ENCODE measurements at regions not wholly inside any gene's neighbourhood (a gene's known extent, or its start where the extent isn't known, plus 50 kb on each side); places are given as distances from the start of the nearest gene placed in this dataset.

DNA sequence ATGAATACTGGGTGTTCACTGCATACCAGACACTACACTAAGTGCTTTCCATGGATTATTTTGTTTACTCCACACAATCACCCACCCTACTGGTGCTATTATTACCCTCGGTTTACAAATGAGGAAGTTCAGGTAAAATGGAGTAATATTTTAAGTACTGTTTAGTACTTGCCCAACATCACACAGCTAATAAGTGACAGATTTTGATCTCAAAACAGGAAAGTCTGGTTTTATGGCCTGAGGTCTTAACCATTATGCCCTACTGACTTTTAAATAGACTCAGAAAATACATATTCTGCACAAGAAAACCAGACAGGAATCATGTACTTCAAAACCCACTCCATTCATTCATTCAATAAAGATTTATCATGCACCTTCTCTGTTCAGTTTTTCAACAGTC is 431.0 kb upstream of the TLE4 start:
- Histone ChIP-seq H3K79me2 (ENCODE audit: low read length) (no peaks in the 10 kb centered on the region), H3K27ac (ENCODE audit: low read length) (no peak overlapping the region), H3K9me3 (replicated peaks; ENCODE audit: insufficient read depth, low read length) (no peaks in the 10 kb centered on the region), H3K36me3 (replicated peaks; ENCODE audit: insufficient read depth, low read length) (no peaks in the 10 kb centered on the region), H3K27me3 (replicated peaks; ENCODE audit: insufficient read depth, low read length) (no peaks in the 10 kb centered on the region), H2AFZ (ENCODE audit: low read length) (no peak overlapping the region), H3K4me3 (ENCODE audit: low read length) (no peak overlapping the region), H3F3A (ENCODE audit: insufficient read depth, low read length) (no peaks in the 10 kb centered on the region), H3K9ac (ENCODE audit: low read length) (no peak overlapping the region), H4K20me1 (ENCODE audit: insufficient read depth, low read length) (no peaks in the 10 kb centered on the region), H3K4me1 (ENCODE audit: low read length) (no peaks in the 10 kb centered on the region), H3K4me2 (ENCODE audit: low read depth, low read length) (no peak overlapping the region), H3K9me2 (replicated peaks; ENCODE audit: insufficient read depth, low read length) (no peaks in the 10 kb centered on the region)
- no peak for DNase-seq
- TF ChIP-seq EZH2phosphoT487 (IDR thresholded peaks at IDR 0.05; ENCODE audit: low read length) (no peak), EZH2 (optimal IDR thresholded peaks at IDR 0.05; ENCODE audit: low read depth, low read length) (no peak)
- TF ChIP-seq, protein P1, sequence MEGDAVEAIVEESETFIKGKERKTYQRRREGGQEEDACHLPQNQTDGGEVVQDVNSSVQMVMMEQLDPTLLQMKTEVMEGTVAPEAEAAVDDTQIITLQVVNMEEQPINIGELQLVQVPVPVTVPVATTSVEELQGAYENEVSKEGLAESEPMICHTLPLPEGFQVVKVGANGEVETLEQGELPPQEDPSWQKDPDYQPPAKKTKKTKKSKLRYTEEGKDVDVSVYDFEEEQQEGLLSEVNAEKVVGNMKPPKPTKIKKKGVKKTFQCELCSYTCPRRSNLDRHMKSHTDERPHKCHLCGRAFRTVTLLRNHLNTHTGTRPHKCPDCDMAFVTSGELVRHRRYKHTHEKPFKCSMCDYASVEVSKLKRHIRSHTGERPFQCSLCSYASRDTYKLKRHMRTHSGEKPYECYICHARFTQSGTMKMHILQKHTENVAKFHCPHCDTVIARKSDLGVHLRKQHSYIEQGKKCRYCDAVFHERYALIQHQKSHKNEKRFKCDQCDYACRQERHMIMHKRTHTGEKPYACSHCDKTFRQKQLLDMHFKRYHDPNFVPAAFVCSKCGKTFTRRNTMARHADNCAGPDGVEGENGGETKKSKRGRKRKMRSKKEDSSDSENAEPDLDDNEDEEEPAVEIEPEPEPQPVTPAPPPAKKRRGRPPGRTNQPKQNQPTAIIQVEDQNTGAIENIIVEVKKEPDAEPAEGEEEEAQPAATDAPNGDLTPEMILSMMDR (IDR thresholded peaks at IDR 0.05; ENCODE audit: low read length), result no peak

DNA sequence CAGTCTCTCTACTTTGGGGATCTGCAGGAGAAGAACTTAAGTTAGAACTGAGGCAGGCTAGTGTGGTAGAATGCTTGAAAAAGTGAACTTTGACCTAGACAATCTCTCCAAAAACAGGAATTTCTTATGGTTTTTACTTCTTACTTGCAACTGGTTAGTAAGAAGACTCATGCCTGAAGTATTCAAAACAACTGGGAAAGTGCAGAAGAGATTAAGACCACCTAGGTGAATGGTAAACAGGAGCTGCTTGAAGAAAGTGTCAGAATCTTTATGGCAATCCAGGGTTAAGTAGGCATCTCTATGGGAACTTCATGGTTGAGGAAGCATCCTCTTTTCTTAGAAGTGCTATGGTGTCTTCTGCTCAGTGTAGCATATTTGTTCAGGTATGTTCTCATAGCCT is 428.6 kb upstream of the TLE4 start:
- Histone ChIP-seq H3K36me3 (replicated peaks; ENCODE audit: insufficient read depth, low read length) (no peaks in the 10 kb centered on the region), H3K9me3 (replicated peaks; ENCODE audit: insufficient read depth, low read length) (no peaks in the 10 kb centered on the region), H4K20me1 (ENCODE audit: insufficient read depth, low read length) (no peaks in the 10 kb centered on the region), H3K4me3 (ENCODE audit: low read length) (no peak overlapping the region), H3F3A (ENCODE audit: insufficient read depth, low read length) (no peaks in the 10 kb centered on the region), H3K9me2 (replicated peaks; ENCODE audit: insufficient read depth, low read length) (no peaks in the 10 kb centered on the region), H3K27ac (ENCODE audit: low read length) (no peak overlapping the region), H3K4me2 (ENCODE audit: low read depth, low read length) (no peak overlapping the region), H2AFZ (ENCODE audit: low read length) (no peak overlapping the region), H3K27me3 (replicated peaks; ENCODE audit: insufficient read depth, low read length) (no peaks in the 10 kb centered on the region), H3K79me2 (ENCODE audit: low read length) (no peaks in the 10 kb centered on the region), H3K9ac (ENCODE audit: low read length) (no peak overlapping the region), H3K4me1 (ENCODE audit: low read length) (no peaks in the 10 kb centered on the region)
- TF ChIP-seq, protein P1 (IDR thresholded peaks at IDR 0.05; ENCODE audit: low read length), result no peak
- TF ChIP-seq EZH2phosphoT487 (IDR thresholded peaks at IDR 0.05; ENCODE audit: low read length) (no peak), EZH2 (optimal IDR thresholded peaks at IDR 0.05; ENCODE audit: low read depth, low read length) (no peak)
- DNase-seq, result no peak

GRCh38 chr9:79145442-79145841 is 426.3 kb upstream of the TLE4 start:
- Histone ChIP-seq H3K27me3 (replicated peaks; ENCODE audit: insufficient read depth, low read length) (no peaks in the 10 kb centered on the region), H3K4me2 (ENCODE audit: low read depth, low read length) (no peak overlapping the region), H3K9ac (ENCODE audit: low read length) (no peak overlapping the region), H4K20me1 (ENCODE audit: insufficient read depth, low read length) (no peaks in the 10 kb centered on the region), H3F3A (ENCODE audit: insufficient read depth, low read length) (no peaks in the 10 kb centered on the region), H3K4me1 (ENCODE audit: low read length) (no peaks in the 10 kb centered on the region), H2AFZ (ENCODE audit: low read length) (no peak overlapping the region), H3K4me3 (ENCODE audit: low read length) (no peak overlapping the region), H3K9me3 (replicated peaks; ENCODE audit: insufficient read depth, low read length) (no peaks in the 10 kb centered on the region), H3K36me3 (replicated peaks; ENCODE audit: insufficient read depth, low read length) (no peaks in the 10 kb centered on the region), H3K9me2 (replicated peaks; ENCODE audit: insufficient read depth, low read length) (no peaks in the 10 kb centered on the region), H3K79me2 (ENCODE audit: low read length) (no peaks in the 10 kb centered on the region), H3K27ac (ENCODE audit: low read length) (no peak overlapping the region)
- TF ChIP-seq EZH2phosphoT487 (IDR thresholded peaks at IDR 0.05; ENCODE audit: low read length), result no peak
- TF ChIP-seq, protein P1 (IDR thresholded peaks at IDR 0.05; ENCODE audit: low read length), result no peak
- TF ChIP-seq EZH2 (optimal IDR thresholded peaks at IDR 0.05; ENCODE audit: low read depth, low read length), result no peak
- no peak for DNase-seq
